OCI-LY7 (cell line): ENCODE measurements at regions not wholly inside any gene's neighbourhood (a gene's known extent, or its start where the extent isn't known, plus 50 kb on each side); places are given as distances from the start of the nearest gene placed in this dataset.

Source experiments
- BruUV-seq: library from RNA; stranded (reverse); fragments of 400-500 nt; replicated peaks from 2 replicates; lab custom pipeline; 2021; lab: Mats Ljungman, UMichigan
- CTCF ChIA-PET: fragments of 300-600 bp; sonication (Branson Sonifier 250); formaldehyde crosslinking; loops from one replicate; lab custom pipeline; 2022; ENCODE audit warnings: antibody characterized with exemption; ENCODE audit not compliant: unreplicated experiment; lab: Charles Lee
- POLR2A ChIA-PET: fragments of 300-600 bp; sonication (Branson Sonifier 250); formaldehyde crosslinking; loops from one replicate; lab custom pipeline; 2022; ENCODE audit warnings: antibody characterized with exemption; lab: Charles Lee
- DNase-seq: peaks from one replicate; pipeline ENCODE4 v3.0.0-alpha.2; 2015; ENCODE audit warnings: low spot score
- H2AFZ ChIP-seq: fragments of 200-600 bp; sonication (generic), shearing (Covaris generic); 2 replicates; pipeline ENCODE4 v1.6.1; 2014; ENCODE audit warnings: mild to moderate bottlenecking, antibody characterized with exemption, low read length, moderate library complexity
- H3K27ac ChIP-seq: fragments of 200-600 bp; sonication (generic); 2 replicates; pipeline ENCODE4 v1.5.1; 2014; ENCODE audit warnings: mixed run types, low read depth, mild to moderate bottlenecking, moderate library complexity, low read length, inconsistent platforms; ENCODE audit not compliant: poor library complexity, severe bottlenecking
- H3K36me3 ChIP-seq: fragments of 200-600 bp; sonication (generic); 2 replicates; pipeline ENCODE4 v1.6.1; 2014; ENCODE audit warnings: mild to moderate bottlenecking, antibody characterized with exemption, low read length, moderate library complexity, mixed read lengths; ENCODE audit not compliant: insufficient read depth
- H3K4me1 ChIP-seq: fragments of 200-600 bp; sonication (generic); 2 replicates; pipeline ENCODE4 v1.5.1; 2014; ENCODE audit warnings: mild to moderate bottlenecking, low read length; ENCODE audit not compliant: insufficient read depth, poor library complexity, severe bottlenecking
- H3K4me2 ChIP-seq: fragments of 200-600 bp; sonication (generic); 2 replicates; pipeline ENCODE4 v1.6.1; 2014; ENCODE audit warnings: mild to moderate bottlenecking, low read length
- H3K4me3 ChIP-seq: fragments of 200-600 bp; sonication (generic); 2 replicates; pipeline ENCODE4 v1.5.1; 2014; ENCODE audit warnings: mild to moderate bottlenecking, low read depth, low read length; ENCODE audit not compliant: poor library complexity, severe bottlenecking
- H3K79me2 ChIP-seq: fragments of 200-600 bp; sonication (generic); 2 replicates; pipeline ENCODE4 v1.6.1; 2016; ENCODE audit warnings: low read depth, mild to moderate bottlenecking, low read length, moderate library complexity, mixed read lengths; ENCODE audit not compliant: insufficient read depth
- H3K9me2 ChIP-seq: fragments of 200-600 bp; sonication (generic); 2 replicates; pipeline ENCODE4 v1.6.1; 2016; ENCODE audit warnings: mild to moderate bottlenecking, low read length, mixed read lengths; ENCODE audit not compliant: insufficient read depth
- H3K9me3 ChIP-seq: fragments of 200-600 bp; sonication (generic); 2 replicates; pipeline ENCODE4 v1.6.1; 2014; ENCODE audit warnings: mild to moderate bottlenecking, mixed run types, low read length, mixed read lengths
- H4K20me1 ChIP-seq: fragments of 200-600 bp; sonication (generic); 2 replicates; pipeline ENCODE4 v1.6.1; 2014; ENCODE audit warnings: mild to moderate bottlenecking, antibody characterized with exemption, low read length, moderate library complexity, mixed read lengths; ENCODE audit not compliant: insufficient read depth
- EZH2phosphoT487 ChIP-seq: fragments of 200-600 bp; sonication (generic); IDR thresholded peaks from 2 replicates; pipeline ENCODE4 v1.6.1; 2018; ENCODE audit warnings: low read depth, borderline replicate concordance, mild to moderate bottlenecking, mixed run types, antibody characterized with exemption, low read length, moderate library complexity, mixed read lengths
- intact Hi-C: fragments of 100-400 bp; cut with micrococcal nuclease; formaldehyde crosslinking; loops from one replicate; pipeline ENCODE4 v1.10.0; 2022; ENCODE audit not compliant: unreplicated experiment
- TF ChIP-seq, protein P1 (sequence below): fragments of 200-600 bp; sonication (generic); conservative IDR thresholded peaks from 2 replicates; pipeline ENCODE4 v1.5.1; 2014; ENCODE audit warnings: mild to moderate bottlenecking, antibody characterized with exemption, low read length, moderate library complexity, mixed read lengths

DNA sequence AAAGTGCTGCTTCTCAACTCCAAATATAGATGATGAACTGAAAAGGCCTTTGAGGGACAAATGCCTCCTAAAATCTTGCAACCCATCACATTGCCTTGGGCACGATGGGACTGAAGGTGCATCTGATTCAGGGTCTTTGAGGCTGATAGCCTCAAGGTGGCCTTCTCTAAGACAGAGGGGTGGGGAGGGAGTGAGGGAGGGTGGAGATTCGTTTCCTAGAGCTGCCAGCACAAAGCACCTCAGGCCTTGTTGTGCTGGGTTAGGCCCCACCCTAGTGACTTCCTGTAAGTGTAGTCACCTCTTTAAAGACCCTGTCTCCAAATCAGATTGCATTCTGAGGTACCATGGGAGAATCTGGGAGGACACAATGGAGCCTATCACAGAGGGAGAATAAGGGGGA is 57.1 kb downstream of the BARX1 start:
- Histone ChIP-seq H3K79me2 (no peaks in the 10 kb centered on the region), H3K9me3 (no peaks in the 10 kb centered on the region), H3K4me2 (no peak overlapping the region), H2AFZ (no peak overlapping the region), H3K36me3 (no peaks in the 10 kb centered on the region), H3K27ac (no peak overlapping the region), H4K20me1 (no peaks in the 10 kb centered on the region), H3K9me2 (no peaks in the 10 kb centered on the region), H3K4me3 (no peak overlapping the region), H3K4me1 (no peaks in the 10 kb centered on the region)
- no TSS peak for BruUV-seq
- DNase-seq, result no peak
- ChIA-PET POLR2A (no interaction called here), CTCF (no interaction called here)
- TF ChIP-seq, protein P1, sequence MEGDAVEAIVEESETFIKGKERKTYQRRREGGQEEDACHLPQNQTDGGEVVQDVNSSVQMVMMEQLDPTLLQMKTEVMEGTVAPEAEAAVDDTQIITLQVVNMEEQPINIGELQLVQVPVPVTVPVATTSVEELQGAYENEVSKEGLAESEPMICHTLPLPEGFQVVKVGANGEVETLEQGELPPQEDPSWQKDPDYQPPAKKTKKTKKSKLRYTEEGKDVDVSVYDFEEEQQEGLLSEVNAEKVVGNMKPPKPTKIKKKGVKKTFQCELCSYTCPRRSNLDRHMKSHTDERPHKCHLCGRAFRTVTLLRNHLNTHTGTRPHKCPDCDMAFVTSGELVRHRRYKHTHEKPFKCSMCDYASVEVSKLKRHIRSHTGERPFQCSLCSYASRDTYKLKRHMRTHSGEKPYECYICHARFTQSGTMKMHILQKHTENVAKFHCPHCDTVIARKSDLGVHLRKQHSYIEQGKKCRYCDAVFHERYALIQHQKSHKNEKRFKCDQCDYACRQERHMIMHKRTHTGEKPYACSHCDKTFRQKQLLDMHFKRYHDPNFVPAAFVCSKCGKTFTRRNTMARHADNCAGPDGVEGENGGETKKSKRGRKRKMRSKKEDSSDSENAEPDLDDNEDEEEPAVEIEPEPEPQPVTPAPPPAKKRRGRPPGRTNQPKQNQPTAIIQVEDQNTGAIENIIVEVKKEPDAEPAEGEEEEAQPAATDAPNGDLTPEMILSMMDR, result no peak
- TF ChIP-seq EZH2phosphoT487, result no peak
- intact Hi-C loops, result no loop called here

DNA sequence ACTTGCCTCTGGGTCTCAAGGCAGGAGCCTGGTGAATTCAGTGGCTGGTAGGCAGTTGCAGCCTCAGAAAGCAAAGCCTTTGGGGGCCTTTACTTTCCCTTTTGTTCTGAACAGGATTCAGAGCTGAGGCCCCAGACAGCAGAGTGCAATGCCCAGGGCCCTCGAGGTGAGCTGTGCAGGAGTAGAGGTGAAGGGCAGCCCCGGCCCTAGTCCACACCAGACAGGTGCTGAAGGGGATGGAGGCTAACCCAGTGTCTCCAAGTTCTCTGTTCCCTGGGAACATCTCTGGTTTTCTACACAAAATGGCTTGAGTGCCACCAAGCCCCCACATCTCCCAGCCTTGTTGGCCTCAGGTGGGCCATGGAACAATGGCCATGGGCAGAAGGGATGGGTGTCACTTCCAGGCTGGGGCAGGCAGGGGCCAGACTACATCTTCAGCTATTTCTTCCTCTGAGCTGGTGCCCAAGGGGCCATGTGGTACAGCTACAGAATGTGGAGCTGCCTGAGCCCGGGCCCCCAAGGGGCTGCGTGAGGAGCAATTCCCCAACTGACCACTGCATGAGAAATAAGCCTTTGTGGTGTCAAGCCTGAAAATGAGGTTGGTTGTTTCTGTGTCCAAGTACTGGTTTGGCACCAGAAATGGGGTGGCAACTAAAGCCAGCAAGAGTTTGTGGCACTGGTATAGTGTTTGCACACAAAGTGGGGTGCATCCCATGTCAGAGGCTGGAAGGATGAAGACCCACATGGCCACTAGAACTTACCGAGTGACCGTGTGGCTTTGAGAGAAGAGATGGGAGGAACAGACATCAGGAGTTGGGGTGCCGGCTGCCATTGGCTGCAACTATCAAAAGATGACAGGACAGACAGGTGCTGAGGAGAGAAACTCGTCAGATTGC is 57.8 kb downstream of the BARX1 start:
- H3K4me1 ChIP-seq, result no peaks in the 10 kb centered on the region
- no peaks in the 10 kb centered on the region for H4K20me1 ChIP-seq
- H3K79me2 ChIP-seq, result no peaks in the 10 kb centered on the region
- no peaks in the 10 kb centered on the region for H3K36me3 ChIP-seq
- no TSS peak for BruUV-seq
- intact Hi-C loops, result no loop called here
- no peak overlapping the region for H2AFZ ChIP-seq
- H3K27ac ChIP-seq, result no peak overlapping the region
- no peak for TF ChIP-seq EZH2phosphoT487
- TF ChIP-seq, protein P1, result no peak
- CTCF ChIA-PET, result no interaction called here
- DNase-seq, result no peak
- H3K4me3 ChIP-seq, result no peak overlapping the region
- H3K4me2 ChIP-seq, result no peak overlapping the region
- no peaks in the 10 kb centered on the region for H3K9me2 ChIP-seq
- POLR2A ChIA-PET, result no interaction called here
- no peaks in the 10 kb centered on the region for H3K9me3 ChIP-seq

DNA sequence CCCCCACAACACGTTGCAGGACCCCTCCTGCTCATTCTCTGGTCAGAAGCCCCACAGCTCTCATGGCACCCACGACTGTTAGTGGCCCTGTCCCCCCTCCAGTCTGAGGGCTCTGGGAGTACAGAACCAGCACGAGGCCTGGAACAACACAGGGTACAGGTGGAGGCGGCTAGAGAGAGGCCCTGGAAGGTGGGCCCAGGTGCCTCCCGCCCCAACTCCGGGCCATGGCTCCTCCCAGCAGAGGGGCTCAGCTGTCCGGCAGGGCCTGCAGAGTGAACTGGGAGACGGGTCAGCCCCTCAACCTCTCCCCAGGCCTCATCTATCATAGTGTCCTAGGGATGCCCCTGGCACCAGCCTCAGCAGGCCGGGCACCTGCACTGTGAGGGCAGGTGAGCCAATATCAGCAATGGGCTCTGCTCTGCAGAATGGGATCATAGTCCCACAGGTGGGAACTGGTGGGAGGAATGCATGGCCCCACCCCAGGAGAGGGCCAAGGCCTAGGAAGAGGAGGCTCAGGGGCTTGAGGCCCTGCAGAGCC is 58.6 kb downstream of the BARX1 start:
- Histone ChIP-seq H2AFZ (no peak overlapping the region), H3K9me3 (no peaks in the 10 kb centered on the region), H3K27ac (no peak overlapping the region), H4K20me1 (no peaks in the 10 kb centered on the region), H3K79me2 (no peaks in the 10 kb centered on the region), H3K4me1 (no peaks in the 10 kb centered on the region), H3K36me3 (no peaks in the 10 kb centered on the region), H3K4me2 (no peak overlapping the region), H3K9me2 (no peaks in the 10 kb centered on the region), H3K4me3 (no peak overlapping the region)
- no peak for DNase-seq
- ChIA-PET POLR2A (no interaction called here), CTCF (no interaction called here)
- TF ChIP-seq EZH2phosphoT487, result no peak
- TF ChIP-seq, protein P1, result no peak
- BruUV-seq, result no TSS peak
- intact Hi-C loops, result no loop called here
